Neural crest cell (in vitro differentiated cells): ENCODE measurements at regions not wholly inside any gene's neighbourhood (a gene's known extent, or its start where the extent isn't known, plus 50 kb on each side); places are given as distances from the start of the nearest gene placed in this dataset.

ENCODE experiments used
- DNase-seq: peaks from one replicate; pipeline ENCODE4 v3.0.0; 2021; ENCODE audit warnings: low read depth, mixed read lengths, low spot score
- H3K27ac Mint-ChIP-seq: one replicate; pipeline ENCODE4 v1.8.0; 2021; ENCODE audit warnings: mild to moderate bottlenecking, mixed read lengths; ENCODE audit not compliant: unreplicated experiment
- H3K27me3 Mint-ChIP-seq: 2 replicates; pipeline ENCODE4 v1.8.0; 2021; ENCODE audit warnings: low read depth, mild to moderate bottlenecking, mixed read lengths
- H3K36me3 Mint-ChIP-seq: 2 replicates; pipeline ENCODE4 v1.8.0; 2021; ENCODE audit warnings: low read depth, mild to moderate bottlenecking, mixed read lengths
- H3K4me1 Mint-ChIP-seq: 2 replicates; pipeline ENCODE4 v1.8.0; 2021; ENCODE audit warnings: mixed read lengths
- H3K4me3 Mint-ChIP-seq: one replicate; pipeline ENCODE4 v1.8.0; 2021; ENCODE audit warnings: mild to moderate bottlenecking, mixed read lengths
- H3K9me3 Mint-ChIP-seq: 2 replicates; pipeline ENCODE4 v1.8.0; 2021; ENCODE audit warnings: mixed read lengths
- TF ChIP-seq, protein P1 (sequence below): fragments of 200-600 bp; sonication (generic); conservative IDR thresholded peaks from 2 replicates; pipeline ENCODE4 v1.5.0; 2021; ENCODE audit warnings: antibody characterized with exemption, mild to moderate bottlenecking

GRCh38 chrX:40152173-40152711 is 54.5 kb upstream of the BCOR start:
- peaks cover 24% of the 10 kb centered on the region for H3K27me3 Mint-ChIP-seq
- no peak overlapping the region for H3K27ac Mint-ChIP-seq
- H3K4me1 Mint-ChIP-seq, result peaks cover 44% of the 10 kb centered on the region
- H3K36me3 Mint-ChIP-seq, result peaks cover 3% of the 10 kb centered on the region
- TF ChIP-seq, protein P1, sequence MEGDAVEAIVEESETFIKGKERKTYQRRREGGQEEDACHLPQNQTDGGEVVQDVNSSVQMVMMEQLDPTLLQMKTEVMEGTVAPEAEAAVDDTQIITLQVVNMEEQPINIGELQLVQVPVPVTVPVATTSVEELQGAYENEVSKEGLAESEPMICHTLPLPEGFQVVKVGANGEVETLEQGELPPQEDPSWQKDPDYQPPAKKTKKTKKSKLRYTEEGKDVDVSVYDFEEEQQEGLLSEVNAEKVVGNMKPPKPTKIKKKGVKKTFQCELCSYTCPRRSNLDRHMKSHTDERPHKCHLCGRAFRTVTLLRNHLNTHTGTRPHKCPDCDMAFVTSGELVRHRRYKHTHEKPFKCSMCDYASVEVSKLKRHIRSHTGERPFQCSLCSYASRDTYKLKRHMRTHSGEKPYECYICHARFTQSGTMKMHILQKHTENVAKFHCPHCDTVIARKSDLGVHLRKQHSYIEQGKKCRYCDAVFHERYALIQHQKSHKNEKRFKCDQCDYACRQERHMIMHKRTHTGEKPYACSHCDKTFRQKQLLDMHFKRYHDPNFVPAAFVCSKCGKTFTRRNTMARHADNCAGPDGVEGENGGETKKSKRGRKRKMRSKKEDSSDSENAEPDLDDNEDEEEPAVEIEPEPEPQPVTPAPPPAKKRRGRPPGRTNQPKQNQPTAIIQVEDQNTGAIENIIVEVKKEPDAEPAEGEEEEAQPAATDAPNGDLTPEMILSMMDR, result no peak
- peak overlapping the region; percentile 83 for H3K4me3 Mint-ChIP-seq
- DNase-seq, result peak; percentile 39
- no peaks in the 10 kb centered on the region for H3K9me3 Mint-ChIP-seq

- H3K27me3 Mint-ChIP-seq, result peaks cover 27% of the 10 kb centered on the region
These were observed 53.7 kb upstream of the BCOR start for GRCh38 chrX:40151211-40152172.

DNA sequence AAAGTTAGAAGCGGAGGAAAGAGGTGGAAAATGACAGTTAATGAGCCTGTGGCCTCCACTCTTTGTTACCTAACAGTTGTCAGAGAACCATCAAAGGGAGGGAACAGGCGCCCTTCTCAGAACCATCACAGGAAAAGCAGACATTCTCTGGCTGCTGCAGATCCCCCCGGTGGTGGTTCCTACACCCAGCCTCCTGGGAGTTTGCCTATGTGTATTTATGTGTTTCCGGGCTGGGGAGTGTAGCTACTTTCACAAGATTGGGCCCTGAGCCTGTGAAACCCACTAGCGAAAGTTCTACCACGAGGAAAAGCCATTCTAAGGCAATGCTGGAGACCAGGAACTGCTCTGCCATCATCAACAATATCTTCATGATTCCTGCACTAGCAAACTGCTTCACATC is 52.7 kb upstream of the BCOR start:
- H3K9me3 Mint-ChIP-seq, result no peaks in the 10 kb centered on the region
- H3K4me1 Mint-ChIP-seq, result peaks cover 42% of the 10 kb centered on the region
- peaks cover 27% of the 10 kb centered on the region for H3K27me3 Mint-ChIP-seq
- H3K36me3 Mint-ChIP-seq, result no peaks in the 10 kb centered on the region
- no peak overlapping the region for H3K27ac Mint-ChIP-seq
- H3K4me3 Mint-ChIP-seq, result peak overlapping the region; percentile 75
- TF ChIP-seq, protein P1, result no peak
- no peak for DNase-seq

More at GRCh38 chrX:40151211-40152172, 53.7 kb upstream of the BCOR start:
- no peak overlapping the region for H3K27ac Mint-ChIP-seq
- TF ChIP-seq, protein P1, result no peak
- no peaks in the 10 kb centered on the region for H3K9me3 Mint-ChIP-seq
- H3K4me3 Mint-ChIP-seq, result peak overlapping the region; percentile 75
- H3K36me3 Mint-ChIP-seq, result no peaks in the 10 kb centered on the region
- peaks cover 42% of the 10 kb centered on the region for H3K4me1 Mint-ChIP-seq
- no peak for DNase-seq

- H3K4me1 Mint-ChIP-seq, result peaks cover 43% of the 10 kb centered on the region
- TF ChIP-seq, protein P1, result no peak
- peak overlapping the region; percentile 72 for H3K4me3 Mint-ChIP-seq
- no peaks in the 10 kb centered on the region for H3K9me3 Mint-ChIP-seq
- no peak for DNase-seq
- H3K27me3 Mint-ChIP-seq, result peaks cover 34% of the 10 kb centered on the region
- H3K36me3 Mint-ChIP-seq, result no peaks in the 10 kb centered on the region
- H3K27ac Mint-ChIP-seq, result no peak overlapping the region
These were observed 51.8 kb upstream of the BCOR start for GRCh38 chrX:40149286-40150175.
